Neuronal stem cell (in vitro differentiated cells): ENCODE measurements at regions not wholly inside any gene's neighbourhood (a gene's known extent, or its start where the extent isn't known, plus 50 kb on each side); places are given as distances from the start of the nearest gene placed in this dataset.

Experiments
- DNase-seq: peaks from one replicate; pipeline ENCODE4 v3.0.0-alpha.2; 2013; ENCODE audit warnings: low spot score
- H2AFZ ChIP-seq: one replicate; pipeline ENCODE4 v1.6.1; 2013; ENCODE audit warnings: mild to moderate bottlenecking, low read length, inconsistent platforms
- H2AK5ac ChIP-seq: 2 replicates; pipeline ENCODE4 v1.6.1; 2013; ENCODE audit warnings: low read depth, mild to moderate bottlenecking, inconsistent platforms, low read length, moderate library complexity, mixed read lengths
- H2BK120ac ChIP-seq: 2 replicates; pipeline ENCODE4 v1.6.1; 2013; ENCODE audit warnings: low read depth, mild to moderate bottlenecking, inconsistent platforms, low read length, moderate library complexity, mixed read lengths
- H2BK12ac ChIP-seq: one replicate; pipeline ENCODE4 v1.6.1; 2013; ENCODE audit warnings: low read length, inconsistent platforms
- H2BK15ac ChIP-seq: 2 replicates; pipeline ENCODE4 v1.6.1; 2013; ENCODE audit warnings: mild to moderate bottlenecking, low read length, inconsistent platforms, mixed read lengths
- H2BK5ac ChIP-seq: one replicate; pipeline ENCODE4 v1.6.1; 2013; ENCODE audit warnings: inconsistent platforms, mild to moderate bottlenecking, low read length, moderate library complexity
- H3K14ac ChIP-seq: one replicate; pipeline ENCODE4 v1.6.1; 2013; ENCODE audit warnings: low read length, inconsistent platforms
- H3K18ac ChIP-seq: 2 replicates; pipeline ENCODE4 v1.6.1; 2013; ENCODE audit warnings: low read length, inconsistent platforms
- H3K23ac ChIP-seq: 2 replicates; pipeline ENCODE4 v1.6.1; 2013; ENCODE audit warnings: low read depth, mild to moderate bottlenecking, mixed read lengths, low read length, inconsistent platforms; ENCODE audit not compliant: poor library complexity
- H3K27ac ChIP-seq: replicated peaks from 3 replicates; pipeline ENCODE4 v1.5.1; 2013; ENCODE audit warnings: low read length, inconsistent platforms
- H3K27me3 ChIP-seq, 3 experiments: 2 replicates each; pipeline ENCODE4 v1.6.1; 2013; ENCODE audit warnings: low read length in 3 of 3, mild to moderate bottlenecking in 2 of 3, inconsistent platforms in 1 of 3, low read depth in 1 of 3, mixed read lengths in 1 of 3, moderate library complexity in 1 of 3; ENCODE audit not compliant: control insufficient read depth in 3 of 3, insufficient read depth in 3 of 3
- H3K36me3 ChIP-seq, 2 donors: replicated peaks in 1 of 2; 2 replicates each; pipeline ENCODE4 v1.6.1; 2013; ENCODE audit warnings: low read length in 2 of 2; ENCODE audit not compliant: control insufficient read depth in 2 of 2, insufficient read depth in 2 of 2
- H3K4ac ChIP-seq: 2 replicates; pipeline ENCODE4 v1.6.1; 2013; ENCODE audit warnings: inconsistent platforms, mild to moderate bottlenecking, low read length, moderate library complexity
- H3K4me1 ChIP-seq, 2 donors: 1 replicate in 1 of 2; 2 replicates in 1 of 2; pipeline ENCODE4 v1.6.1; 2013; ENCODE audit warnings: low read length in 2 of 2, low read depth in 1 of 2; ENCODE audit not compliant: control insufficient read depth in 2 of 2, insufficient read depth in 1 of 2
- H3K4me2 ChIP-seq: one replicate; pipeline ENCODE4 v1.6.1; 2013; ENCODE audit warnings: mild to moderate bottlenecking, low read length, inconsistent platforms; ENCODE audit not compliant: insufficient read depth, poor library complexity, severe bottlenecking
- H3K4me3 ChIP-seq, 2 donors: 2 replicates each; pipeline ENCODE4 v1.5.1; 2013; ENCODE audit warnings: low read length in 2 of 2, mild to moderate bottlenecking in 2 of 2, inconsistent platforms in 1 of 2, moderate library complexity in 1 of 2
- H3K79me1 ChIP-seq: one replicate; pipeline ENCODE4 v1.6.1; 2013; ENCODE audit warnings: low read depth, mild to moderate bottlenecking, inconsistent platforms, low read length, moderate library complexity
- H3K9ac ChIP-seq: one replicate; pipeline ENCODE4 v1.6.1; 2013; ENCODE audit warnings: mild to moderate bottlenecking, low read depth, low read length, inconsistent platforms; ENCODE audit not compliant: poor library complexity
- H3K9me3 ChIP-seq, 2 donors: replicated peaks in 1 of 2; 2 replicates each; pipeline versions ENCODE3 to v1.6.1; 2013; ENCODE audit warnings: low read length in 2 of 2, mild to moderate bottlenecking in 2 of 2, inconsistent platforms in 1 of 2, low read depth in 1 of 2, mixed read lengths in 1 of 2, moderate library complexity in 1 of 2; ENCODE audit not compliant: control insufficient read depth in 2 of 2, insufficient read depth in 1 of 2
- H4K8ac ChIP-seq: one replicate; pipeline ENCODE4 v1.6.1; 2013; ENCODE audit warnings: low read depth, mild to moderate bottlenecking, inconsistent platforms, low read length, moderate library complexity
- H4K91ac ChIP-seq: one replicate; pipeline ENCODE4 v1.6.1; 2013; ENCODE audit warnings: low read length, low read depth, mild to moderate bottlenecking, inconsistent platforms; ENCODE audit not compliant: poor library complexity
- WGBS, 2 donors: extraction: QIAGEN DNeasy Blood & Tissue Kit; methylation state at CpG; one replicate each; pipeline ENCODE4 v1.1.7; 2013; ENCODE audit warnings: missing lambda C conversion rate in 2 of 2, mixed read lengths in 1 of 2; ENCODE audit not compliant: insufficient read length in 2 of 2, insufficient replicate concordance in 1 of 2; ENCODE audit errors: extremely low coverage in 2 of 2; 5-methylcytosine and 5-hydroxymethylcytosine counted together

DNA sequence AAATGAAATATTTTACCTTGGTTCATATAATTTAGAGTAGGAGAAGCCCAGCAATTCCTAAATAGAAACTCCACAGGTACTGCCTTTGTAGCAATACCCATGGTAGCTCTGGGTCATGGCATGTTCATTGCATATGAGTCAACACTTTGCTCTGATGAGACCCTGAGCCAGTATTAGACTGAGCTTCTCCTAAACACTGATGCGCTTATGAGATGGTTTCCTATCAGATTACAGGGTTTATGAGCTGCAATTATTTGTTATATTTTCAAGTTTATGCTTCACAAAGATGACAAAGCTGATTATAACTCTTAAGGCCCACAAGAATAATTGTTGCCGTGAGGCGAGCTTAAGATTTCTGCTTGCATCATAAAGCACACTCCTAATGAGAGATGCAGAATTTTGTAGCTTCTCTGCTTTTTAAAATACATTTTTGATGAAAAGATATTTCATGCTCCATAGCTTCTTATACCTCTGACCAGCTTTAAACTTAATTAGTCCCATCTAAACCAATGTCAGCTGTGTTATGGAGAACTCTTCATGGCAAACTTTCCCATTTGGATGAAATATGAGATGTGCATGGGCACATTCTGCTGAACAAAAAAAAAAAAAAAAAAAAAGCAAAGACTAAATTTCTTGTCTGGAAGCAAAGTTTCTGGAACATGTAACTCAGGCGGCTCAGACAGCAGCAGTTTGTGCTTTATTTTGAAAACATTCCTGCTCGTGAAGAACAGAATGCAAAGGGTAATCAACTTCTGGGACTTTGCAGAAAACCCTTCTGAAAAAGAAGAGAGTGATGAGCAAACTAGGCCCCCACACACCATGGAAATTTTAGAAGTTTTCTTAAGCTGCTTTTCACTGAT is 162.6 kb downstream of the KCNE4 start:
- H4K8ac ChIP-seq = no peak overlapping the region
- no peak overlapping the region for H3K4me2 ChIP-seq
- H3K14ac ChIP-seq = no peak overlapping the region
- H3K4me1 ChIP-seq = peaks cover 0 to 2% of the 10 kb centered on the region in 2 donors
- H4K91ac ChIP-seq = no peak overlapping the region
- WGBS, 2 donors = no CpG with 5 or more reads among the region's 5 CpGs
- no peak overlapping the region for H2BK15ac ChIP-seq
- no peak overlapping the region for H3K4ac ChIP-seq
- no peaks in the 10 kb centered on the region for H3K36me3 ChIP-seq
- no peak overlapping the region for H2AK5ac ChIP-seq
- H3K9ac ChIP-seq = no peak overlapping the region
- H2BK120ac ChIP-seq = no peak overlapping the region
- H2BK12ac ChIP-seq = no peak overlapping the region
- no peak for DNase-seq
- H3K27ac ChIP-seq = no peak overlapping the region
- H3K23ac ChIP-seq = no peak overlapping the region
- H2BK5ac ChIP-seq = no peak overlapping the region
- no peak overlapping the region for H3K4me3 ChIP-seq
- no peak overlapping the region for H3K18ac ChIP-seq
- no peaks in the 10 kb centered on the region for H3K79me1 ChIP-seq
- H3K9me3 ChIP-seq = peaks cover 0 to 5% of the 10 kb centered on the region in 2 donors
- H2AFZ ChIP-seq = no peak overlapping the region
- no peaks in the 10 kb centered on the region for H3K27me3 ChIP-seq

DNA sequence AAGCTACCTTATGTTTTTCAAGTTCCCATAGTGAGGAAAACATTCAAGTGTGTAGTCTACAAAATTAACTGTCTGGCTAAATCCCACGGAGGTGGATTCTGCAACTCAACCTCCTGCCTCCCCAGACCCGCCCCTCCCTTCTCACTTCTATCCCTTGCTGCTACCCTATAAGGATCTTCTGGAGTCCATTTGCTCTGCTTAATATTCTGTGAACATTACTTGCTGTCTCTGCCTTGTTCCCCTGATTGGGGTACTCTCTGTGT is 163.2 kb downstream of the KCNE4 start:
- Histone ChIP-seq H3K36me3 (no peaks in the 10 kb centered on the region), H3K14ac (no peak overlapping the region), H3K23ac (no peak overlapping the region), H3K27ac (no peak overlapping the region), H3K27me3 (no peaks in the 10 kb centered on the region), H3K4me3 (no peak overlapping the region), H2AFZ (peak overlapping the region; percentile 28), H4K8ac (no peak overlapping the region), H3K79me1 (no peaks in the 10 kb centered on the region), H2BK5ac (no peak overlapping the region), H3K4me1 (peaks cover 0 to 2% of the 10 kb centered on the region in 2 donors), H3K9ac (no peak overlapping the region), H3K18ac (no peak overlapping the region), H2BK12ac (no peak overlapping the region), H2AK5ac (no peak overlapping the region), H2BK15ac (no peak overlapping the region), H3K4ac (no peak overlapping the region), H3K4me2 (no peak overlapping the region), H3K9me3 (peaks cover 0 to 5% of the 10 kb centered on the region in 2 donors), H2BK120ac (no peak overlapping the region), H4K91ac (no peak overlapping the region)
- WGBS, 2 donors = no CpG with 5 or more reads among the region's 2 CpGs
- no peak for DNase-seq

DNA sequence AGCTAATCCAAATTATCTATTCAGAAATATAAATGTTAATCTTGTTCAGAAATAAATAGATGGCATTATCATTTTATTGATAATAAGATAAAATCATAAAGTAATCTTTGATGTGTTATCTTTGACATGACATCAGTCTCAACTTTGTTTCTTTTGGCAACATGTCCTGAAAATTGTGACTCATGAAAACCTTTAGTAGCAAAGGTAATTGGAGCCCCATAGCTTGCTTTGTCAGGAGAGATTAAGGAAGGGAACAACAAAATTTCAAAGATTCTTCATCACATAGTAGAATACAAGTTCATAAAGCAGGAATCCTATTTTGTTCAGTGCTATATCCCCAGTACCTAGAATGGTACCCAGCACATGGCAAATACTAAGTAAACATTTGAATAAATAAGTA is 165.4 kb downstream of the KCNE4 start:
- Histone ChIP-seq H3K9me3 (no peaks in the 10 kb centered on the region), H4K91ac (no peak overlapping the region), H3K27me3 (no peaks in the 10 kb centered on the region), H3K14ac (no peak overlapping the region), H2AK5ac (no peak overlapping the region), H3K4ac (no peak overlapping the region), H2BK12ac (no peak overlapping the region), H3K36me3 (no peaks in the 10 kb centered on the region), H2BK120ac (no peak overlapping the region), H3K4me2 (no peak overlapping the region), H3K27ac (no peak overlapping the region), H3K9ac (no peak overlapping the region), H3K79me1 (no peaks in the 10 kb centered on the region), H3K18ac (no peak overlapping the region), H3K4me3 (no peak overlapping the region), H2AFZ (no peak overlapping the region), H3K4me1 (peaks cover 0 to 2% of the 10 kb centered on the region in 2 donors), H2BK15ac (no peak overlapping the region), H3K23ac (no peak overlapping the region), H2BK5ac (no peak overlapping the region), H4K8ac (no peak overlapping the region)
- no peak for DNase-seq

DNA sequence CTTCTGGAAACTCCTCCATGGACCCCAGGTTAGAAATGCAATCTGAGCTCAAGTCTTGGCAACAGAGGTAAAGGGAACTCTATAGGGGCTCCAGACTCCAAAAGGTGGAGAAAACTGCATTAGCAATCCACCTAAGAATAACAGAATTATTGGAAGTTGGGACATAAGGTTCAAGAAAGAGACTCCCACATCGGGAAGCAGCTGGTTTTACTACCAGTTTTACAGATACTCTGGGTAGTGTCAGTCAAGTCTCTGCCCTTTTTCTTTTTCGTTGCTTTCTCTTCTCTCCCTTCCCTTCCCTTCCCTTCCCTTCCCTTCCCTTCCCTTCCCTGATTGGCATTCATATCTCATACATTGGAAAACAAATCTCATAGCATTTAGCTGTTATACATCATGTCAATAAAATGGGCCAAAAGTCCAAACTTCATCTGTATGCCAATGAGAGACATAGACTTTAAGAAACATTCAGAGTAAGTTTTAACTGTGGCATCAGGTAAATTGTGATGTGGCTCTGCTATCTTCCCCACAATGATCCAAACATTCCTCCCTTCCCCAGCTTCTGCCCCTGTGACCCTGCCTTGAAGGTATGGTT is 166.7 kb downstream of the KCNE4 start:
- H3K4ac ChIP-seq = no peak overlapping the region
- H4K8ac ChIP-seq = no peak overlapping the region
- peaks cover 0 to 2% of the 10 kb centered on the region in 2 donors for H3K4me1 ChIP-seq
- H3K14ac ChIP-seq = no peak overlapping the region
- H2BK5ac ChIP-seq = no peak overlapping the region
- no peak overlapping the region for H2AK5ac ChIP-seq
- no CpG with 5 or more reads among the region's 2 CpGs for WGBS, 2 donors
- no peaks in the 10 kb centered on the region for H3K27me3 ChIP-seq
- no peak overlapping the region for H3K4me3 ChIP-seq
- H3K79me1 ChIP-seq = no peaks in the 10 kb centered on the region
- no peaks in the 10 kb centered on the region for H3K36me3 ChIP-seq
- DNase-seq = no peak
- no peak overlapping the region for H2BK15ac ChIP-seq
- no peak overlapping the region for H2AFZ ChIP-seq
- no peak overlapping the region for H2BK12ac ChIP-seq
- no peak overlapping the region for H3K18ac ChIP-seq
- no peak overlapping the region for H3K9ac ChIP-seq
- H3K4me2 ChIP-seq = no peak overlapping the region
- no peak overlapping the region for H2BK120ac ChIP-seq
- H3K9me3 ChIP-seq = no peaks in the 10 kb centered on the region
- H3K23ac ChIP-seq = no peak overlapping the region
- H3K27ac ChIP-seq = no peak overlapping the region
- no peak overlapping the region for H4K91ac ChIP-seq
